Kasumi-1 (cell line): ENCODE measurements at regions not wholly inside any gene's neighbourhood (a gene's known extent, or its start where the extent isn't known, plus 50 kb on each side); places are given as distances from the start of the nearest gene placed in this dataset.
A peak's percentile ranks its signal among the peaks of the same experiment; 100 is the strongest.

Experiments
- DNase-seq, 2 experiments: peaks; one replicate each; lab custom pipeline; 2025; lab: John Stamatoyannopoulos, UW

DNA sequence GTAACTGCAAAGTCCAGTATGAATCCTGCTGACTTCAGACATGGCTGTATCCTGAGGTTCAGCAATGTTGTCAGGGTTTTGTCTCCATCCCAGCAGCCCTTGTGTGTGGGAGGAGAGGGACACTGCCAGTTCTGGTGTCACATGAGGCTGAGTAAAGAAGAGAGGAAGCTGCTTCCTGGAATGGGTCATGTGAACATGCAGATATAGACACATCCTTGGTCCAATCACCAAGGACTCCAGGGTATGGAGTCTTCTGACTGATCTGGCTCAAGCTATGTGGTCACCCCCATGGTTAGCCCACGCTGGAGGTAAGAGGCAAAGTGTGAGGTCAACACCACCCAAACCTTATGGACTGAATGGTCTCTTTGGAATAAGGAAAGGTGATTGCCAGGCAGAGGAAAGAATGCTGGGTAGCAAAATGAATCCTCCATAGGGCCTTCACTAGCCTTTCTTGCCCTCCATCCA is 134.4 kb upstream of the SLC1A4 start:
- peak; percentile 72 to 78 for DNase-seq

DNA sequence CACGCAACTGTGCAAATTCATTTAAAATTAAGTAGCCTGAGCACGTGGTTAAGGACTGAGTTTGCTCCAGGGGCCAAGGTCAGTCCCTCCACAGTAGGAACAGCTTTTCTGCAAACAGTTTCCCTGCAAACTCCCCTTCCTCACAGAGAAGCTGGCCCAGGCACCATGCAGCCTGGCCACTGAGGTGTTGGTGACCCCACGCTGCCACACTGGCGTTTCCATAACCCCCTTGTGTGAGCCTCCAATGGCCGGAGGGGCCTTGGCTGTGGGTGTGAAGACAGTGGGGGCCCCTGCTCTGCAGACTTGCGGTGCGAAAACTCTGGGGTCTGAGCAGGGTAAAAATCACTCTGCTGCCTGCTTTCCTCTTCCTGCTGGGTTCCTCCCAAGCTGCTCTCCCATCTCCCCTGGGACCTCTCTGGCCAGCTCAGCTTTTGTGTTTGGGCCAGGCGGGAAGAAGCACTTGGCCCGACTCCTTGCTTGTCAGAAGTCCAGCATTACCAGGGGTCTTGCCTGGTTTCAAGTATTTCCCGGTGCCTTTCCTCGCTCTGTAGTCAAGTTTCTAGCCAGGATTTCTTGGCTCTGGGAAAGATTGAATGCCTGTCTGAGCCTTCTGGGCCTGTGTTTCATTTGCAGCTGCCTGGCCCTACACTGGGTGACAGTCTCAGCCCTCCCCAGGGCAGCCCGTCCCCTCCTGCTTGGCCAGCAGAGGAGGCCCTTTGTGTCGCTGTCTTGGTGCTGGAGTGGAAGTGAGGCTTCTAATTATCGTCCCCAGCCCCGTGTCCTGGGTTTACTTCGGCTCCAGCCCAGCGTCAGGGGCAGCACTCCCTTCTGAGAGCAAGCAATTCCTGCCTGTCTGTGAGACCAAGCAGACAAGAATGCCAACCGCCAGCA is 131.4 kb upstream of the SLC1A4 start:
- DNase-seq = no peak

DNA sequence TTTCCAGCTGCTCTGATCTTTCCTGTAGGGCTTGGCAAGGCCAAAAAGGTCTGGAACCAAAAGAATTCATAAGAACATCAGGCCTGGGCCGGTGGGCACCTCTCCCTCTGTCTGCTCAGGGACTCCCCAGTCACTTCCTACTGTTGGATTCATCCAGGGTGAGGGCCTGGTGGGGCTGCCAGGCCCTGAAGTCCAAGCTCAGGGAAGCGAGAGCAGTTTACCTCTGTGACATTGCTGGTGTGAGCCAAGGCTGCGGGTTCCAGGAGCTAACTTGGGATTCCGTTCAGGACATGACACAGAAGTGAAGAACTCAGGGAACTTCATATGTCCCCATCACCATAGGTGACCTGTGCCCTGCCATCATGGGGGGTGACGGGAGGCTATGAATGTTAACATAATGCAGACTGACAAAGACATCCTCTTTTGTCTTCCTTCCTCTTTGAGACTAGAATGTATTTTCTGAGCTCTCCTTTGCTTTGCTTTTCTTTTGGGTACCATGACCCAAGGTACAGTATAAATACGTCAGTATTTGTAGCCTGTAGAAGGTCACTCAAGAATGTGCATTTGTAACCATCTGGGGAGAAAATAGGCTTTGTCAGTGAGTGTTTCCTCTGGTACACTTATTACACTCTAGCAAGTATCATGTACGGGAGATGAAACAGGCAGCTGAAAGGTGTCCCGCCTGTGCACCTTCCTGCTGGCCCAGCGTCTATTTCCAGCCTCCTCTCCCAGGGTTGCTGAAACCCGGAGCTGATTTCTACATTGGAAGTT is 130.5 kb upstream of the SLC1A4 start:
- peak; percentile 34 to 57 for DNase-seq

DNA sequence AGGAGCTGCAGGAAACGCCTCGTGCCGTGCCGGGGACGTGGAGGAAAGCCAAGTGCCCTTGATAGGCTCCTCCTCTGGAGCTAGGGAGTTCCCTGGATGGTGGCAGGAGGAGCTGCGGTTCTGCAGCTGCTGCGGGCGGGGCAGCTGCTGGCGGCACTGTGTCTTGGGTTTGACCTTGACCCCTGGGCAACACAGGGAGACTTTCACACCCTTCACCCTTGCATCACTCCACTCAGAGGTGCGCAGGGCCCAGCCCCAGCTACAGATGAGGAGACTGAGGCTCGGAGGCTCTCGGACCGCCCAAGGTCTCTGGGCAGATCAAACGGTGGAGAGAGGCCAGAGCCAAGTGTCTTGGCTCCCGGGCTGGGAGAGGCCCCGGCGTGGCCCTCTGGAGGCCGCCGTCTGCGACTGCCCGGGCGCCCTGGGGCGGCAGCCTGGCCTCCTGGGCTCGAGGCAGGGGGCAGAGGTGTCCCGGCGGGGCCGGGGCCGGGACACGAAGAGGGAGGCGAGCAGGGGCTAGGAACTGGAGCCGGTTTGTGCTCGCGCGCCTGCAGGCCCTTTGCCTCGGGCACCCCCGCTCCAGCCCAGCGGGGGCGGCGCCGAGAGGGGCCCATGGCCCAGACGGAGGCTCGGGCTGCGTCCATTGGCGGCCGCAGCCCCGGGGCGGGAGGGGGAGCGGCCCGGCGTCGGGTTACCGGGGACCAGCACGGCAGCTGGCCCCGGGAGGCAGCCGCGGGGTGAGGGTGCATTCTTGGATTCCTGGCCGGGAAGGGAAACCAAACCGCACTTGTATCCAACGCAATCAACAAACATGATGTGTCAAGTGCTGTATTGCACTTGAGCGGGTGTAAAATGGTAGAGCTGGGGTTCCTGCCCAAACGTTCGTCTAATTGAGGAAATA is 129.6 kb upstream of the SLC1A4 start:
- DNase-seq = peak; percentile 66 to 82

DNA sequence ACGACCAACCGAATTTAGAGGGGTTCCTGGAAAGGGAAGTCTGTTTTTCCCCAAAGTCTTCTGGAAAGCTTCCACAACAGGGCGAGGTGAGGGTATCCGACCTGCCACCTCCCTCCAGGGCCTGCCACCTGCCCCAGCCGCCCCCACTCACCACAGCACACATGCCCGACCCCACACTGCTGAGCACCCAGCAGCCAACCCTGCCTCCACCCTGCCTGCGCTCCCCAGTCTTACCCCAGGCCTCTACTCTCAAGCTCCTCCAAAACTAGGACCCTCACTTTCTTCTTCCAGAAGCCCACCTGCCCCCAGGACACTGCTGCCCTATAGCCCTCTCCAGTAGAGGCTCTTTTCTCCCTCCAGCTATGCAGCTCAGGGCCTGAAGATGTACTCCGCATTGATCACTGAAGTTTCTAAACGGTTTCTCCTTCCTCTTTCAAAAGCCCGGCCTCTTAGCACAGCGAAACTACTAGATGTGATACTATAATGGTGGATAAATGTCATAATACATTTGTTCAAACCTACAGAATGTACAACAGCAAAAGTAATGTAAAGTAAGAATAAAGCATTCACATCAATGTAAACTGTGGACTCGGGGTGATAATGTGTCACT is 128.8 kb upstream of the SLC1A4 start:
- DNase-seq = no peak

DNA sequence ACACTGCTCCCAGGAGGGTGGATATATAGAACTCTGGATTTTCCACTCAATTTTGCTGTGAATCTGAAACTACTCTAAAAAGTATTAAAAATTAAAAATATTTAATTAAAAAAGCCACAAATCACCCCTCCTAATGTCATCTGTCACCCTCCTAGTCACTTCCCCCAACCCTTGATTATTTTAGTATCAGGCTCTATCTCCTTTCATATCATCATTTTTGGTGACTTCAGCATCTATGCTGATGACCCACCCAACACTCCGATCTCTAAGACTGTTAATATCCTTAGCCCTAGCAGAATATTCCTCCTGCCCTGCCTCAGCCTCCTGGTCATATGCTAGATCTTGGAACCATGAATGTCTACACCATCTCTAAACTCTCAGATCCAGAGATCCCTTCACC is 128.3 kb upstream of the SLC1A4 start:
- no peak for DNase-seq

DNA sequence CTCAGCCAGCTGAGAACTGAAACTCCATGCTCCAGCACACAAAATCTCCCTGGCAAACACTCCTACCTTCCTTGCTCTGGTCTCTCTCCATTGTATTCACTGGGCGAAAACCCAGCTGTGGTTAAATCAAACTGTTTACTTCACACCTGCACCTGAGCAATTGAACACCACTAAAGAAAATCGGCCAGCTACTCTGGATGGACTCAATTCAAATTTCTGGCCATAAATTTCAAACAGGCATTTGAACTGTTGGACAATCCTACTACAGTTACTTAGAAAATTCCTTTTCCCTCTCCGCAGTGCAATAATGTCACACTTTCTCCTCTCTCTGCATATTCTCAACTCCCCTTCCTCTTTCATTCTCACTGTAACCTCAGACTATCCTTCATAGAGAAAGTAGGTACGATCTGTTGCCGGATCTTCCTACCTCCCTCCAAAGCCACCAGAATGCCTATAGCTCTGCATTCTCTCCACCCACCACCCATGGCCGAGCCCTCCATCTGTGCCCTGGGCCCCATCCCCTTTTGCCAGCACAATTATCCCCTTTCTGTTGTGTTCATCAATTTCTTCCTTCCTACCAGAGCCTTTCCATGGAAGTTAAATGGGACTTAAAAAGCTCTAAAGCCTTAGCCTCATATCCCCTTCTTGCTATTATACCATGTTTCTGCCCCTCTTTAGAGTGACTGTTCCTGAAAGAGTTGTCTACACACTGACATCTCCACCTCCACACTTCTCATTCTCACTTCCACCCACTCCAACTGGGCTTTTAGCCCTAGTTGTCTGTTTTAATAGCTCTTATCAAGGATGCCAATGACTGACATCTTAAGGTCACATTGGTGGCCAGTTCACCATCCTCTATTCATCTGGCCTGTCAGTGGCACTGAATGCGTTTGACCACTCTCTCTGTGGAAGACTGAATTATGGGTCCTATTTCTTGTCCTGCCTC is 127.5 kb upstream of the SLC1A4 start:
- DNase-seq = no peak

DNA sequence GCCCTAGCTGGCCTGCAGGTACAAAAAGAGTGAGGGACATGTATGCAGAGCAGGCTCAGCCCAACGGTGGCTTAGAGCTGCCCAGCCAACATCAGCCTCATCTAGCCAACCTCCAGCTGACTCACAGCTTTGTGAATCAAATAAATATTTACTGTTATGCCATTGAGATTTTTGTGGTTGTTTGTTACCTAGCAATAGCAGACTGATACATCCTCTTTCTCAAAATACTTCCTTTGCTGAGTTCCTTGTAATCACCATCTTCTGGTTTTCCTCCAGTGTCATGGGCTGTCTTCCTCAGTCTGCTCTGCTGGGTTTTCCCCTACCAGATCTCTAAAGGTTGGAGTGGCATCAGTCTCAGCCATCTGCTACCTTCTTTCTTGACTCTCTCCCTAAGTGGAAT is 126.6 kb upstream of the SLC1A4 start:
- DNase-seq = peak; percentile 17 to 19

DNA sequence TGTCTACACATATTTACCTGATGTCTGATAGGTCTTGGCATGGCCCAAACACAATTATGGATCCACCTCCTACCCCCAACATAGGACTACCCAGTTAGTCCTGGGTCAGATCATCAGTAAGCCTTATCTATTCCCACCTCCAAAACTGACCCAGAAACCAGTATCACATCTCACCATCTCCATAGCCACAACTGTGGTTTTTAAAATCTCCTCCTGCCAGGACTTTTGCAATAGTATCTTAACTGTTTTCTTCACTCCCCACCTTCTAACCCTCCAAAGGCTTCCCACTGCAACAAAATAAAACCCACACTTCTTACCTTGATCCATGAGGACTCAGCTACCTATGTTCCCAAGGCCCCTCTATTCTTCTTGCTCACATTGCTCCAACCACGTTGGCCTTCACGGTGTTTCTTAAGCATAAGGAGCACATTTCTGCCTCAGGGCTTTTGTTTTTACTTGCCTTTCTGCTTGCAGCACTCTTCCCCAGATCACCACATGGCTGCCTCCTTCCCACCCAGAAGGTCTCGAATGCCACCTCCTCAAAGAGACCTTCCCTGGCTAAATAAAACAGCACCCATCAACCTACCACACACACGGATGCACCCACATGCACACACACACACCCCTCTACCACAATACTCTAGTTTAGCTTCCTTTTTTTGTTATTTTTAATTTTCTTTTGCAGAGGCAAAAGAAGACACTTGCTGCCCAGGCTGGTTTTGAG is 125.9 kb upstream of the SLC1A4 start:
- peak; percentile 33 to 45 for DNase-seq

DNA sequence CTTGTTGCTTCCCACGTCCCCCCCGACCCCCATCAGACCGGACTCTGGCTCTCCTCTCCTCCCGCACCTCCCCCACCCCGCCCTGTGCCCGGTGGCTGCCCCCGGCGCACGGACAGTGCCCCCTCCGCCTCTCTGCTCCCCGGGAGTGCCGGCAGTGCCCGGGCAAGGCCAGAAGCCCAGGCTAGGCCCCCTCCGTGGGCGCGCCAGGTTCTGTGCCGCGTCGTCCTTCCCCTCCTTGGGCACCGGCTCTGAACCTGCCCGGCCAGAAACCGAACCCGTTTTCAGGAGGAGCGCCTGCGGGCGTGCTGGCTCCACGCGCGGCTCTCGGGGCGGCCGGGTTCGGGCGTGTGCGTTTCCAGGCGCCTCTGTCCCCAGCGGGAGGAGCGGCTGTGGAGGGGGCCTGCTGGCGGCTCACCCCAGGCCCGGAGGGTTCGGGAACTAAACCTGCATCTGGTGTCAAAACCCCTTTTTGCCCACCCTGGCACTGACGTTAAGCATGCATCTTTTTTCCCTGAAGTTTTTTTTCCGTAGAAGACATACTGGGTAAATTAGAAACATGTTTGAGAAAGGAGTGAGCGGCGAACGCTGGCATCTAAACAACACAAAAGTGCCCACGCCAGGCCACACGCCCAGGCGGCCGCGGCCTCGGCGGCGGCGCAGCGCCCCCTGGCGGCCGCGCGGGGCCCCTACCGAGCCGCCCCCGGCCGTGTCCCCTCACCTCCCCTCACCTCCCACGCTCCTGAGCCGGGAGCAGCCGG is 123.9 kb upstream of the SLC1A4 start:
- DNase-seq = peak; percentile 39 to 47

DNA sequence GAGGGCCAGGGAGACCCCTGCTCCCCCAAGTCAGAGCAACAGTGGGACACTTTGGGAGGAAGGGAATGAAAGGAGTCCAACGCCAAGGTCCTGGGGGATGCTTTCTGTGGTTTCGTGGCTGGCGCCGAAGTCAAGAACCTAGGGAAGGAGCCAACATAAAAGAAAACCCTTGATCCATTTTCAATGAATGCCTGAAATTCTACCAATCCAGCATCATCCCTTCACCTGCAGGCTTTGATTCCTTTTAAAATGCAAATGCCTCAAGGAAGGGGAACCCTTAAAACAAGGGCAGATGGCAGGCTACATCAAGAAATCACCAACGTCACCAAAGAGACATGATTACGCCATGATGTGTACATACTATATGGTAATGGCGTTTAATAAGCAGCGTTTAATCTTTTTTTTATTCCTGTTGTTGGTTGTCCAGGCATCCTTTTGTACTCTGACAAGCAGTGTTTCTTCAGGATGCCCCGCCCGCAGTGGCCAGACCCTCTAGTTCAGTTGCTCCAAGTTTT is 123.3 kb upstream of the SLC1A4 start:
- DNase-seq = no peak

DNA sequence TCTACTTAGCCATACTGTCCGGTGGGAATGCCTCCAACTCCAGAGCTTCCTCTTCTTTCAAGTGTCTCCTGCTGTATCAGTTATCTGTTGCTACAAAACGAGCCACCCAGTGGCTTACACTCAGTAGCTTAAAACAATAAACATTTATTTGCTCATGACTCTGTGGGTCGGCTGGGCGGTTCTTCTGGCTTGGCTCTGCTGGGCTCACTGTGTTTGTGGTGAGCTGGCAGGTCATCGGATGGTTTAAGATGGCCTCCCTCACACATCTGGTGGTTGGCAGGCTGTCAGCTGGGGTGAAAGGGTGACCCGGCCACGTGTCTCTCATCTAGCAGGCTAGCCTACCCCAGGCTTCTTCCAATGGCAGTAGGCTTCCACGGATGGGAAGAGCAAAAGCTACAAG is 122.4 kb upstream of the SLC1A4 start:
- DNase-seq = no peak

DNA sequence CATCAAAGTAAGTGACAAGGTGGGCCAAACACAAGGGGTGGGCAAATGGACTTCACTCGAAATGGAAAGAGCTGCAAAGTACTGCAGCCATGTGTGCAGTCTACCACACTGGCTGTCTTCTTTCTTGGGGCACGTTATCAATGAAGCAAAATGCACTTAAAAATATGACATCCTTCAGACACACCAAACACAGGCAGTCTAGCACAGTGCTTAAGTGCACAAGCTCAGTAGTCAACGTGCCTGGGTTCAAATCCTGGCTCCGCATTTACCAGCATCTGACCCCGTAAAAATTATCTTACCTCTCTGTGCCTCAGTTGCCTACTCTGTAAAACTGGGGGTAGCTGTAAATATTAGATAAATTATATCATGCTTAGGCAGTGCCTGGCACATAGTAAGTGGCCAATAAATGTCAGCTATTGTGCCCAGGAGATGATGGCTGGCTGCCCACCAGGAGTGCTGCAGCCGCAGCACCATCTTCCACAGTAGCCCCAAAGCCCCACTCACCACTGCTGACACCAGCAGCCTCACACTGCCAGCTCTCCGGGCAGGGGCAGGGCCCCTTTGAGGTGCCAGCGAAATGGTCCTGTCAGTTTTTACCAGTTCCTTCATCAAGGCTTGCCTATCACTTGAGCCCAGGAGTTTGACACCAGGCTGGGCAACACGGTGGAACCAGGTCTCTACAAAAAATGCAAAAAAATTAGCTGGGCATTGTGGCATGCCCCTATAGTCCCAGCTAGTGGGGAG is 121.8 kb upstream of the SLC1A4 start:
- no peak for DNase-seq

DNA sequence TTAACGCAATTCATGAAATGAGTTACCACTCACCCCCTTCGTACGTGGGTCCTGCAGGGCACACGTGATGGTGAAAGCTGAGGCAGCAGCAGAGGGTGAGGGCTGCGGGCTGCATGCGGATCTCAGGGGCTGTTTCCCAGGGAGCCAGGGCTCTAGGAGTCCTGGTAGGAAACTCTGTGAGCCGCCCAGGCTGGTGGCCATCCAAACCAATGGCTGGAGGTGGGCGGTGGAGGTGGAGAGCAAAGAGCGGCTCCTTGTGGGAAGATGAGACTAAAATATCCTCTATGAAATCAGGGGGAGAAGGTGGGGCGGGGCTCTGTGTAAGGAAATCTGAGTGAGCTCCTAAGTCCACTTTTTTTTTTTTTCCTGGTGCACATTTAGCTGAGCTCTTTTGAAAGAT is 120.1 kb upstream of the SLC1A4 start:
- DNase-seq = no peak

DNA sequence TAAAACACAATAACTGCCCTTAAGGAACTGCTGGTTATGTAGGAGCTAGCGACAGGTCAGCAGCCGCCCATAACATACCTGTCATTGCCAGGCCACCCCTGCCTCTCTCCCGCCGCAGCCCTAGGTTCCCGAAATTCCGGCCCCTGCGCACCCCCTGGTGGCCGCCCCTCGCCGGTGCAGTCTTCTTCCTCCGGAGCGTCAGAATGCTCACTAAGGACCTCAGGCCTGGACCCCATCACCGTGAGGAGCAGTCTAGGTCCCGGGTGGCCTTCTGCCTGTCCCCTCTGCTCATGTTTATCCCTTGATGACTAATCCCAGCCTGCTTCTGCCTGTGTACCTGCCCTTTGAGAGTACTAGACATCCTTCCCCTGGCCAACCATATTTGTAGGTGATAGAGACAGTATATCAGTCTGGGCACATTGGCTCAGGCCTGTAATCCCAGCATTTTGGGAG is 115.7 kb upstream of the SLC1A4 start:
- peak; percentile 62 to 72 for DNase-seq

DNA sequence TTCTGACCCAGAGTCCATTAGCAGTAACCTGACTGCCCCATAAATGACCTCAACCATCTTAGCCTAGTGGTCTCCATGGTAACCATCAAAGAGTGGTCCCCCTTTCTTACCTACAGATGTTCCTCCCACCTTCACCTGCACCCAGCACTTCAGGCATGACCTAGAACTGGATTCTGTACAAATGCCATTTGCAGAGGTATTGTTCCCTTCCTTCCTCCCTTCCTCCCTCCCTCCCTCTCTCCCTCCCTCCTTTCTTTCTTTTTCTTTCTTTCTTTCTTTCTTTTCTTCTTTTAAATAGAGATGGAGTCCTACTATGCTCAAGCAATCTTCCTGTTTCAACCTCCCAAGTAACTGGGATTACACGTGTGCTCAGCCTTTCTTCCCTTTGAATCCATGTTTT is 114.6 kb upstream of the SLC1A4 start:
- DNase-seq = no peak

DNA sequence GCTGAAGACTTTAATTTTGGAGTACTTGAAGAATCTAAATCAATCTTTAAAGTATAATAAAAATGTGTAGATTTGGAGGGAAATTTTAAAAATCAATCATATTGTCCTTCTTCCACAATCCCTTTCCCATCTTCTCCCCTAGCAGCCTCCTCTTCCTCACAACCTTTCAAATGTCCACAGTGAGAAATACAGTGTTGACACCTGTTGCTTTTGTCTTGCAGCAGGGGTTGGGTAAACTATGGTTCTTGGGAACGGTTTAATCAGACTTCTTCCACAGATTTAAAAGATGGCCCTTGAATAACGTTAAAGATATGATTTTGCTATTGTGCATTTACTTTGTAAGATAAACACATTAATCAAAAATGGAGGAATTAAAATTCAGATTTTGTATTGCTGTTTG is 113.8 kb upstream of the SLC1A4 start:
- no peak for DNase-seq

DNA sequence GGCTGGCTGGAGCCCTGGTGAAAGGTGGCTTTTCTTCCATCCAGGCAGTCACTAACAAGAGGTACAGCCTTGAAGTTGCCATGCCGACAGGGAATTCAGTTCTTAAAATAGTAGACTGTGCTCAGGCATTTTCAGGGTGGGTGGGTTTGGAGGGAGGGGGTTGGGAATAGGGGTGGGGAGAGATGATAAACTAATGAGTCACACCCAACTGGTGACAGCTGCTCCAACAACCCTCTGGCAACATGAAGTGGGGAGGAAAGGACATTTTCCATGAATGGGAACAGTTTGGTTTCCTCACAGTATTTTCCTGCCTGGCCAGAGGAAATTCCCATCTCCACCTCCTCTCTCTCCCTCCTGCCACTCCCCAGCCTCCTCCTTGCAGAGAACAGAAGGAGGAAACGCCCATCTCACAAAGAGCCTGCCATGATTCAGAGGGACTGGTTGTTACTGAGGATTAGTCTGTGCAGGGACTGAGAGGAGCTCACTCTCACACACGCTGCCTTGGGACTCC is 113.0 kb upstream of the SLC1A4 start:
- no peak for DNase-seq
